GM12878 (cell line): ENCODE measurements at regions not wholly inside any gene's neighbourhood (a gene's known extent, or its start where the extent isn't known, plus 50 kb on each side); places are given as distances from the start of the nearest gene placed in this dataset.

Experiments
- ATAC-seq: fragments of 200-7000 bp; cut with Tn5 transposase; 3 replicates; pipeline ENCODE4 v1.9.1; 2020; ENCODE audit warnings: mild to moderate bottlenecking, moderate library complexity
- BruUV-seq: library from RNA; stranded (reverse); fragments of 400-500 nt; replicated peaks from 2 replicates; lab custom pipeline; 2021; lab: Mats Ljungman, UMichigan
- CTCF ChIA-PET: fragments of 300-600 bp; sonication (Branson Sonifier 250); formaldehyde crosslinking; extraction: SDS; loops from one replicate; lab custom pipeline; 2021; ENCODE audit warnings: inconsistent platforms; lab: Yijun Ruan, JAX
- POLR2A ChIA-PET: fragments of 350-600 bp; formaldehyde crosslinking; extraction: SDS; loops from one replicate; lab custom pipeline; 2021; ENCODE audit warnings: inconsistent platforms; lab: Charles Lee
- RAD21 ChIA-PET: fragments of 300-600 bp; sonication (Branson Sonifier 250); formaldehyde crosslinking; loops from one replicate; lab custom pipeline; 2023; ENCODE audit warnings: antibody characterized with exemption; ENCODE audit not compliant: unreplicated experiment; lab: Charles Lee
- SMC1A ChIA-PET: fragments of 300-600 bp; sonication (Branson Sonifier 250); formaldehyde crosslinking; loops from one replicate; lab custom pipeline; 2023; ENCODE audit not compliant: unreplicated experiment, uncharacterized antibody; lab: Charles Lee
- DNase-seq: peaks from one replicate; pipeline ENCODE4 v3.0.0-alpha.2; 2011; ENCODE audit warnings: low read depth, low spot score
- FAIRE-seq: peaks from 3 replicates; lab custom pipeline; 2011; peaks lifted over from hg19 to GRCh38; lab: Jason Lieb, UNC
- H2AFZ ChIP-seq: 2 replicates; pipeline ENCODE4 v1.6.0; 2011; ENCODE audit warnings: low read depth, low read length, control low read depth; ENCODE audit not compliant: control insufficient read depth
- H3K27ac ChIP-seq: 2 replicates; pipeline ENCODE4 v1.5.1; 2011; ENCODE audit warnings: control low read depth; ENCODE audit not compliant: control insufficient read depth, insufficient read depth
- H3K27me3 ChIP-seq, 2 experiments: replicated peaks in 1 of 2; 2 replicates each; pipeline versions ENCODE4 v1.6.0 to v1.6.1; 2011; ENCODE audit warnings: low read length in 1 of 2; ENCODE audit not compliant: control insufficient read depth in 2 of 2, insufficient read depth in 2 of 2
- H3K36me3 ChIP-seq, 2 experiments: 2 replicates each; pipeline ENCODE4 v1.5.1; 2011; ENCODE audit warnings: low read length in 1 of 2; ENCODE audit not compliant: control insufficient read depth in 2 of 2, insufficient read depth in 2 of 2
- H3K4me1 ChIP-seq: 2 replicates; pipeline ENCODE4 v1.6.1; 2011; ENCODE audit warnings: mild to moderate bottlenecking, low read length, moderate library complexity, mixed read lengths; ENCODE audit not compliant: control insufficient read depth, insufficient read depth
- H3K4me2 ChIP-seq: 2 replicates; pipeline ENCODE4 v1.6.0; 2011; ENCODE audit warnings: control low read depth; ENCODE audit not compliant: control insufficient read depth, insufficient read depth
- H3K4me3 ChIP-seq: fragments of 200-600 bp; sonication (generic); 2 replicates; pipeline ENCODE4 v1.5.1; 2016
- H3K79me2 ChIP-seq: 2 replicates; pipeline ENCODE4 v1.6.0; 2011; ENCODE audit warnings: low read length; ENCODE audit not compliant: control insufficient read depth, insufficient read depth
- H3K9ac ChIP-seq: 2 replicates; pipeline ENCODE4 v1.8.0; 2011; ENCODE audit warnings: low read length, control low read depth, mixed read lengths; ENCODE audit not compliant: control insufficient read depth, insufficient read depth
- H3K9me3 ChIP-seq: replicated peaks from 3 replicates; pipeline ENCODE4 v1.5.1; 2011; ENCODE audit warnings: mild to moderate bottlenecking, low read length; ENCODE audit not compliant: control insufficient read depth, insufficient read depth
- H4K20me1 ChIP-seq: 2 replicates; pipeline ENCODE4 v1.6.0; 2011; ENCODE audit not compliant: control insufficient read depth, insufficient read depth
- FOXK2 ChIP-seq: fragments of 450-650 bp; IDR thresholded peaks from 2 replicates; pipeline ENCODE4 v1.6.1; 2017; ENCODE audit warnings: mild to moderate bottlenecking, moderate library complexity
- FOXM1 ChIP-seq: IDR thresholded peaks from 2 replicates; pipeline ENCODE4 v1.6.1; 2012; ENCODE audit warnings: low read depth, mild to moderate bottlenecking, inconsistent platforms, low read length, moderate library complexity
- MEF2B ChIP-seq: fragments of 450-650 bp; IDR thresholded peaks from 2 replicates; pipeline ENCODE4 v1.6.1; 2018; ENCODE audit warnings: mild to moderate bottlenecking, moderate library complexity; ENCODE audit not compliant: partially characterized antibody, poor library complexity, severe bottlenecking
- MTA2 ChIP-seq: fragments of 450-650 bp; IDR thresholded peaks from 2 replicates; pipeline ENCODE4 v1.6.1; 2016; ENCODE audit warnings: low read depth, mild to moderate bottlenecking, moderate library complexity
- WGBS: methylation state at CpG from one replicate; pipeline ENCODE4 v1.1.6; 2016; ENCODE audit warnings: low lambda C conversion rate; ENCODE audit not compliant: insufficient replicate concordance, insufficient coverage; ENCODE audit errors: missing lambda C conversion rate; 5-methylcytosine and 5-hydroxymethylcytosine counted together
- in situ Hi-C: fragments of 300-500 bp; cut with MboI; formaldehyde crosslinking; loops from 9 replicates; pipeline ENCODE4 v1.14.3; 2018; ENCODE audit warnings: mixed read lengths
- intact Hi-C: fragments of 100-400 bp; cut with micrococcal nuclease; formaldehyde crosslinking; loops from one replicate; pipeline ENCODE4 v1.14.2; 2022; ENCODE audit not compliant: unreplicated experiment
- TF ChIP-seq, protein P1 (sequence below): fragments of 450-650 bp; IDR thresholded peaks from 2 replicates; pipeline ENCODE4 v1.6.1; 2018; ENCODE audit warnings: borderline replicate concordance, mild to moderate bottlenecking; ENCODE audit not compliant: partially characterized antibody

DNA sequence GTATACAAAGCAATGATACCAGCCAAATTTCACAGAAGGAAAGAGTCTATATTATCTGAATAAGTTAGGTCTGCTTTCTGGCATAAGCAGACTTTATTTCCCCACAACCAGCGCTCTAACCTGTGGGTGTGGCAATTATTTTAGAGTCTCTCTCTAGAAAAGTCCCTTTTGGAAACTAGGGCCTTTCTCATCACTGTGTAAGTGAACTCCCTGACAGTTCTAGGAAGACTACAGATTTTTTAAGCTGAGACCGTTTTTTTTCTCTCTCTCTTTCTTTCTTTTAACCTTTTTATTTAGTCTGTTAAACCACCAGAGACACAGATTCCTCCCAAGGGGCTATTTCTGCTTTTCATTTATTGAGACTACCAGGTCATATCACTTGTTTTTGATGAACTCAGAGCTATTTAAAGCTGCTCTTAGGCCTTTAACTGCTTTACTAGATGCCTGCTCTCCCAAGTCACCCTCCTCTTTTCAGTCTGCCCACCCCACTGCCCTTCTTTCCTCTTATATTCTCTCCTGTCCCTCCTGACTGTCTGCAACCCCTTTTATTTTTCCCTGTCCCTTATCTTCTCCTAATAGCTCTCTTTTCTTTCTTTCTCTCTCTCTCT is 69.2 kb upstream of the ARHGAP5 start:
- no peak for DNase-seq
- whole genome bisulfite sequencing: 14% methylated on average over 2 of the region's 2 CpGs
- POLR2A ChIA-PET: interaction anchor here (1.2 kb wide), 1 partner anchor 39 kb away, joined by 3 read pairs; no protein-coding TSS in a partner anchor
- Histone ChIP-seq H3K27me3 (no peaks in the 10 kb centered on the region; a peak in 1 of 4 replicates), H3K79me2 (no peaks in the 10 kb centered on the region), H4K20me1 (no peaks in the 10 kb centered on the region), H3K9ac (no peak overlapping the region), H3K4me2 (no peak overlapping the region), H3K4me1 (no peaks in the 10 kb centered on the region), H2AFZ (no peak overlapping the region), H3K9me3 (no peaks in the 10 kb centered on the region), H3K4me3 (no peak overlapping the region), H3K36me3 (no peaks in the 10 kb centered on the region), H3K27ac (no peak overlapping the region)
- no peak for FAIRE-seq
- no peak for ATAC-seq
- CTCF ChIA-PET: interaction anchor here (0.7 to 0.8 kb wide), 2 partner anchors 14 to 164 kb away, joined by 3 read pairs; no protein-coding TSS in a partner anchor
- SMC1A ChIA-PET: interaction anchor here (0.8 to 1.4 kb wide), 5 partner anchors 10 to 245 kb away, joined by 3 to 5 read pairs (median 3); no protein-coding TSS in a partner anchor
- intact Hi-C loops: no loop called here
- in situ Hi-C loops: no loop called here
- no TSS peak for BruUV-seq
- RAD21 ChIA-PET: interaction anchor here (0.9 kb wide), 1 partner anchor 9 kb away, joined by 3 read pairs; no protein-coding TSS in a partner anchor
- TF ChIP-seq MEF2B (peak; percentile 49), FOXM1 (no peak)

DNA sequence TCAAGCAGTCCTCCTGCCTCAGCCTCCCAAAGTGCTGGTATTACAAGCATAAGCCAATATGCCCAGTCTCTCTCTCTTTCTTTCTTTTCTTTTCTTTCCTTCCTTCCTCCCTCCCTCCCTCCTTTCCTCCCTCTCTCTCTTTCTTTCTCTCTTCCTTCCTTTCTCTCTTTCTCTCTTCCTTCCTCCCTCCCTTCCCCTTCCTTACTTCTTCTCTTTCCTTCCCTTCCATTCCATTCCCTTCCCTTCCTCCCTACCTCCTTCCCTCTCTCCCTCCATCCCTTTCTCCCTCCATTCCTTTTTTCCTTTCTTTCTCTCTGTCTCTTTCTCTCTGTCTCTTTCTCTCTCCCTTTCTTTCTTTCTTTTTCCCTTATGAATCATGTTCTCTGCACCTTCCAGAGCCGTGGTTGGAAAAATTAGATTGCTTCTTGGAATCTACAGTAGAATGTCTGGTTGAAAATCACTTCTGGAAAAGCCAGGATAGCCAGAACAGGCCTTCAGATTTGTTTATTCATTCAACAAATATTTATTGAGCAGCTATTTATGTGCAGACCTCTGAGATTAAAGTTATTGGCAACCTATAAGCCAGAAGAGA is 68.4 kb upstream of the ARHGAP5 start:
- H3K27ac ChIP-seq: no peak overlapping the region
- H2AFZ ChIP-seq: no peak overlapping the region
- 0% methylated on average over 1 of the region's 1 CpG for WGBS
- POLR2A ChIA-PET: interaction anchor here (1.2 kb wide), 1 partner anchor 40 kb away, joined by 3 read pairs; no protein-coding TSS in a partner anchor
- intact Hi-C loops (no loop called here), in situ Hi-C loops (no loop called here)
- no peaks in the 10 kb centered on the region for H3K9me3 ChIP-seq
- BruUV-seq: no TSS peak
- H3K27me3 ChIP-seq: no peaks in the 10 kb centered on the region; a peak in 1 of 4 replicates
- TF ChIP-seq MTA2: no peak
- TF ChIP-seq, protein P1, sequence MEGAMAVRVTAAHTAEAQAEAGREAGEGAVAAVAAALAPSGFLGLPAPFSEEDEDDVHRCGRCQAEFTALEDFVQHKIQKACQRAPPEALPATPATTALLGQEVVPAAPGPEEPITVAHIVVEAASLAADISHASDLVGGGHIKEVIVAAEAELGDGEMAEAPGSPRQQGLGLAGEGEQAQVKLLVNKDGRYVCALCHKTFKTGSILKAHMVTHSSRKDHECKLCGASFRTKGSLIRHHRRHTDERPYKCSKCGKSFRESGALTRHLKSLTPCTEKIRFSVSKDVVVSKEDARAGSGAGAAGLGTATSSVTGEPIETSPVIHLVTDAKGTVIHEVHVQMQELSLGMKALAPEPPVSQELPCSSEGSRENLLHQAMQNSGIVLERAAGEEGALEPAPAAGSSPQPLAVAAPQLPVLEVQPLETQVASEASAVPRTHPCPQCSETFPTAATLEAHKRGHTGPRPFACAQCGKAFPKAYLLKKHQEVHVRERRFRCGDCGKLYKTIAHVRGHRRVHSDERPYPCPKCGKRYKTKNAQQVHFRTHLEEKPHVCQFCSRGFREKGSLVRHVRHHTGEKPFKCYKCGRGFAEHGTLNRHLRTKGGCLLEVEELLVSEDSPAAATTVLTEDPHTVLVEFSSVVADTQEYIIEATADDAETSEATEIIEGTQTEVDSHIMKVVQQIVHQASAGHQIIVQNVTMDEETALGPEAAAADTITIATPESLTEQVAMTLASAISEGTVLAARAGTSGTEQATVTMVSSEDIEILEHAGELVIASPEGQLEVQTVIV: peak; percentile 13
- peak; percentile 16; the same call in 1 of the 2 replicates for TF ChIP-seq FOXK2
- ATAC-seq: no peak
- DNase-seq: no peak
- RAD21 ChIA-PET: no interaction called here
- no peak overlapping the region for H3K4me2 ChIP-seq
- H4K20me1 ChIP-seq: no peaks in the 10 kb centered on the region
- H3K36me3 ChIP-seq: no peaks in the 10 kb centered on the region
- H3K4me3 ChIP-seq: no peak overlapping the region
- no peaks in the 10 kb centered on the region for H3K79me2 ChIP-seq
- no peak for FAIRE-seq
- SMC1A ChIA-PET: interaction anchor here (1.2 kb wide), 1 partner anchor 244 kb away, joined by 3 read pairs; no protein-coding TSS in a partner anchor
- H3K4me1 ChIP-seq: no peaks in the 10 kb centered on the region
- CTCF ChIA-PET: interaction anchor here (0.6 to 2.8 kb wide), 3 partner anchors 83 to 246 kb away, joined by 3 to 12 read pairs (median 3); no protein-coding TSS in a partner anchor
- H3K9ac ChIP-seq: no peak overlapping the region
